HepG2 (cell line): ENCODE measurements at regions not wholly inside any gene's neighbourhood (a gene's known extent, or its start where the extent isn't known, plus 50 kb on each side); places are given as distances from the start of the nearest gene placed in this dataset.

Experiments used
- ATAC-seq: fragments of 200-7000 bp; cut with Tn5 transposase; 3 replicates; pipeline ENCODE4 v1.9.1; 2020; ENCODE audit warnings: mild to moderate bottlenecking, moderate library complexity
- BruUV-seq: library from RNA; stranded (reverse); fragments of 400-500 nt; replicated peaks from 2 replicates; lab custom pipeline; 2021; lab: Mats Ljungman, UMichigan
- CTCF ChIA-PET: fragments of 300-600 bp; formaldehyde crosslinking; extraction: SDS; loops from one replicate; lab custom pipeline; 2021; ENCODE audit warnings: low total read pairs, inconsistent platforms, low intra/inter-chr PET ratio; lab: Yijun Ruan, JAX
- POLR2A ChIA-PET: fragments of 350-600 bp; sonication (Branson Sonifier 250); formaldehyde crosslinking; loops from one replicate; lab custom pipeline; 2020; ENCODE audit warnings: antibody characterized with exemption, inconsistent platforms; lab: Yijun Ruan, JAX
- DNase-seq: peaks from one replicate; pipeline ENCODE4 v3.0.0-alpha.2; 2015; ENCODE audit warnings: low spot score
- FAIRE-seq: peaks from 3 replicates; lab custom pipeline; 2011; peaks lifted over from hg19 to GRCh38; lab: Jason Lieb, UNC
- H2AFZ ChIP-seq: one replicate; pipeline ENCODE4 v1.6.1; 2011; ENCODE audit warnings: low read length, inconsistent platforms
- H3K27ac ChIP-seq: fragments of 300-600 bp; 3 replicates; pipeline ENCODE4 v1.8.0; 2011; ENCODE audit warnings: mixed run types, mild to moderate bottlenecking, mixed read lengths, low read length, inconsistent platforms; ENCODE audit not compliant: insufficient read depth; ENCODE audit errors: extremely low read length
- H3K27me3 ChIP-seq, 2 experiments: fragments of 200-600 bp in 1 of 2; 2 replicates in 1 of 2; 3 replicates in 1 of 2; pipeline versions ENCODE4 v1.6.0 to v1.8.0; 2011; ENCODE audit warnings: low read length in 2 of 2, mild to moderate bottlenecking in 2 of 2, moderate library complexity in 2 of 2, inconsistent platforms in 1 of 2; ENCODE audit not compliant: insufficient read depth in 2 of 2, control insufficient read depth in 1 of 2
- H3K36me3 ChIP-seq, 2 experiments: fragments of 200-600 bp in 1 of 2; replicated peaks in 1 of 2; 2 replicates in 1 of 2; 3 replicates in 1 of 2; pipeline versions ENCODE4 v1.5.1 to v1.8.0; 2011; ENCODE audit warnings: low read length in 2 of 2, inconsistent platforms in 1 of 2; ENCODE audit not compliant: insufficient read depth in 2 of 2, control insufficient read depth in 1 of 2
- H3K4me1 ChIP-seq: 2 replicates; pipeline ENCODE4 v1.5.1; 2012; ENCODE audit warnings: low read length, inconsistent platforms; ENCODE audit not compliant: insufficient read depth
- H3K4me2 ChIP-seq: 2 replicates; pipeline ENCODE4 v1.6.0; 2011; ENCODE audit warnings: low read depth, low read length, inconsistent platforms
- H3K4me3 ChIP-seq, 3 experiments: fragments of 200-600 bp in 1 of 3; sonication (generic), shearing (Covaris generic) in 1 of 3; replicated peaks in 1 of 3; 2 replicates each; pipeline ENCODE4 v1.5.1; 2011 to 2016; ENCODE audit warnings: low read length in 3 of 3, inconsistent platforms in 2 of 3, low read depth in 2 of 3, mild to moderate bottlenecking in 2 of 3, control low read depth in 1 of 3, mixed read lengths in 1 of 3; ENCODE audit not compliant: insufficient read depth in 1 of 3
- H3K79me2 ChIP-seq: one replicate; pipeline ENCODE4 v1.6.1; 2011; ENCODE audit warnings: low read length, inconsistent platforms; ENCODE audit not compliant: insufficient read depth
- H3K9ac ChIP-seq: 2 replicates; pipeline ENCODE4 v1.6.0; 2011; ENCODE audit warnings: mild to moderate bottlenecking, low read depth, low read length, inconsistent platforms; ENCODE audit not compliant: insufficient read depth
- H3K9me3 ChIP-seq: 2 replicates; pipeline ENCODE4 v1.5.1; 2012; ENCODE audit warnings: mild to moderate bottlenecking, low read length
- H4K20me1 ChIP-seq: 2 replicates; pipeline ENCODE4 v1.6.0; 2011; ENCODE audit warnings: inconsistent platforms, mild to moderate bottlenecking, low read length, moderate library complexity; ENCODE audit not compliant: insufficient read depth
- MYNN ChIP-seq: sonication (generic); formaldehyde crosslinking; IDR thresholded peaks from 2 replicates; pipeline ENCODE4 v1.4.0; 2020; ENCODE audit warnings: mild to moderate bottlenecking, low read depth, missing genetic modification reagents
- RBFOX2 ChIP-seq: fragments of 200-400 bp; formaldehyde crosslinking; IDR thresholded peaks from 2 replicates; pipeline ENCODE4 v1.6.1; 2017; ENCODE audit warnings: low read depth, mild to moderate bottlenecking, low read length
- TGIF2 ChIP-seq: IDR thresholded peaks from 2 replicates; pipeline ENCODE4 v1.6.1; 2016; ENCODE audit warnings: control low read depth, missing compliant biosample characterization
- YY1 ChIP-seq: IDR thresholded peaks from 2 replicates; pipeline ENCODE4 v1.6.1; 2011; ENCODE audit warnings: low read length, low read depth, moderate library complexity, mild to moderate bottlenecking; ENCODE audit not compliant: insufficient read depth, insufficient replicate concordance
- ZEB1 ChIP-seq: IDR thresholded peaks from 2 replicates; pipeline ENCODE4 v1.6.1; 2012; ENCODE audit warnings: mild to moderate bottlenecking, low read depth, inconsistent platforms; ENCODE audit not compliant: insufficient replicate concordance
- WGBS: methylation state at CpG from one replicate; pipeline ENCODE4 v1.1.6; 2017; ENCODE audit warnings: low lambda C conversion rate; 5-methylcytosine and 5-hydroxymethylcytosine counted together
- in situ Hi-C: cut with HindIII; loops from 2 replicates; pipeline ENCODE4 v1.10.0; 2017; ENCODE audit warnings: low pct_unique_long_range_greater_than_20kb; ENCODE audit not compliant: extremely low pct_ligation_motif_present
- intact Hi-C: fragments of 100-400 bp; cut with micrococcal nuclease; formaldehyde crosslinking; loops from one replicate; pipeline ENCODE4 v1.10.0; 2022; ENCODE audit not compliant: unreplicated experiment
- TF ChIP-seq, protein P1 (sequence below): sonication (generic); formaldehyde crosslinking; IDR thresholded peaks from 2 replicates; pipeline ENCODE4 v1.4.0; 2020; ENCODE audit warnings: low read depth, missing genetic modification reagents

DNA sequence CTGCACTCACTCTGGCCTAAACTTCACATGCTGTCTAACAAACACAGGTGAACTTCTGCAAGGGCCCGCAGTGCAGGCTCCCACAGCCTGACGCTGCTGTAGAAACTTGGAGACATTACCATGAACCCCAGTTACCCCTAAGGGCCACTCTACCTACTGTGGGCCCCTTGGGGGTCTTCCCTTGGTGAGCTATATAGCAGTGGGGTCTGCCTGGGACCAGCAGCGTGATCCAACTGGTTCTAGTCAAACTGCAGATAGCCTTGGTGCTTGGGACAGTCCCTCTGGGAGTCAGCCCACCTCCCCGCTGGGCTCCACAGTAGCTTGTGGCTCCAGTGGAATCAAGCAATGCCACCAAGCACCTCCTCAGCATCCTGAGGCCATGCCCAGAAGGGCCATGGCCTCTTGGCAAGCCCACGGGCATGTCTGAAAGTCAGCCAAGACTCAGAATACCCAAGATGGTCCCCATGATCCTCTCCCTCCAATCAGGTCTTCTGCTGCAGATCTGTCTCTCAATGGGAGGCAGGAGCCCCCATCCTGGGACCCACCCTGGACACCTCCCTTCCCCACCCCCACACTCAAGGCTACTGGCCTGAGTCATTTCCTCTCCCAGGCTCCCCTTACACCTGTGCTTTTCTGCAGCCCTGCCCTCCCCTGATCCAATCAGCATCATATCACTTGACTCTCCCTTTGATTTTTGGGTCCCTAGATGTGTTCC, 230.0 kb upstream of the IRX1 start:
- intact Hi-C loops, result no loop called here
- CTCF ChIA-PET, result no interaction called here
- TF ChIP-seq TGIF2 (CRISPR knock-in tag), result no peak
- no peak for TF ChIP-seq RBFOX2
- no peak for TF ChIP-seq YY1
- no peak for TF ChIP-seq MYNN (CRISPR knock-in tag)
- no peak for TF ChIP-seq ZEB1
- TF ChIP-seq, protein P1, sequence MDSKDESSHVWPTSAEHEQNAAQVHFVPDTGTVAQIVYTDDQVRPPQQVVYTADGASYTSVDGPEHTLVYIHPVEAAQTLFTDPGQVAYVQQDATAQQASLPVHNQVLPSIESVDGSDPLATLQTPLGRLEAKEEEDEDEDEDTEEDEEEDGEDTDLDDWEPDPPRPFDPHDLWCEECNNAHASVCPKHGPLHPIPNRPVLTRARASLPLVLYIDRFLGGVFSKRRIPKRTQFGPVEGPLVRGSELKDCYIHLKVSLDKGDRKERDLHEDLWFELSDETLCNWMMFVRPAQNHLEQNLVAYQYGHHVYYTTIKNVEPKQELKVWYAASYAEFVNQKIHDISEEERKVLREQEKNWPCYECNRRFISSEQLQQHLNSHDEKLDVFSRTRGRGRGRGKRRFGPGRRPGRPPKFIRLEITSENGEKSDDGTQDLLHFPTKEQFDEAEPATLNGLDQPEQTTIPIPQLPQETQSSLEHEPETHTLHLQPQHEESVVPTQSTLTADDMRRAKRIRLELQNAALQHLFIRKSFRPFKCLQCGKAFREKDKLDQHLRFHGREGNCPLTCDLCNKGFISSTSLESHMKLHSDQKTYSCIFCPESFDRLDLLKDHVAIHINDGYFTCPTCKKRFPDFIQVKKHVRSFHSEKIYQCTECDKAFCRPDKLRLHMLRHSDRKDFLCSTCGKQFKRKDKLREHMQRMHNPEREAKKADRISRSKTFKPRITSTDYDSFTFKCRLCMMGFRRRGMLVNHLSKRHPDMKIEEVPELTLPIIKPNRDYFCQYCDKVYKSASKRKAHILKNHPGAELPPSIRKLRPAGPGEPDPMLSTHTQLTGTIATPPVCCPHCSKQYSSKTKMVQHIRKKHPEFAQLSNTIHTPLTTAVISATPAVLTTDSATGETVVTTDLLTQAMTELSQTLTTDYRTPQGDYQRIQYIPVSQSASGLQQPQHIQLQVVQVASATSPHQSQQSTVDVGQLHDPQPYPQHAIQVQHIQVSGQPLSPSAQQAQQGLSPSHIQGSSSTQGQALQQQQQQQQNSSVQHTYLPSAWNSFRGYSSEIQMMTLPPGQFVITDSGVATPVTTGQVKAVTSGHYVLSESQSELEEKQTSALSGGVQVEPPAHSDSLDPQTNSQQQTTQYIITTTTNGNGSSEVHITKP (CRISPR knock-in tag), result no peak

More for the DNA sequence above, 230.0 kb upstream of the IRX1 start:
- POLR2A ChIA-PET, result no interaction called here
- in situ Hi-C loops, result no loop called here
- H3K4me1 ChIP-seq, result no peaks in the 10 kb centered on the region
- no TSS peak for BruUV-seq
- H2AFZ ChIP-seq, result no peak overlapping the region
- no peak overlapping the region for H3K9ac ChIP-seq
- H3K4me3 ChIP-seq, result no peak overlapping the region
- ATAC-seq, result no peak
- H4K20me1 ChIP-seq, result no peaks in the 10 kb centered on the region
- H3K27me3 ChIP-seq, result no peaks in the 10 kb centered on the region
- no CpG with 5 or more reads among the region's 5 CpGs for WGBS
- FAIRE-seq, result no peak
- no peak overlapping the region for H3K27ac ChIP-seq
- no peaks in the 10 kb centered on the region for H3K36me3 ChIP-seq
- no peaks in the 10 kb centered on the region; the same call in 1 of the 2 replicates for H3K9me3 ChIP-seq
- H3K79me2 ChIP-seq, result no peaks in the 10 kb centered on the region
- no peak overlapping the region for H3K4me2 ChIP-seq
- no peak for DNase-seq
